Astrocyte (in vitro differentiated cells and primary cell): ENCODE measurements at regions not wholly inside any gene's neighbourhood (a gene's known extent, or its start where the extent isn't known, plus 50 kb on each side); places are given as distances from the start of the nearest gene placed in this dataset.

Source experiments
- DNase-seq: peaks from one replicate; pipeline ENCODE4 v3.0.0-alpha.2; 2010; ENCODE audit warnings: low read depth
- FAIRE-seq: peaks from 2 replicates; lab custom pipeline; 2011; peaks lifted over from hg19 to GRCh38; lab: Jason Lieb, UNC
- H2AFZ ChIP-seq: 2 replicates; pipeline ENCODE4 v1.6.0; 2012; ENCODE audit warnings: low read depth, low read length, inconsistent platforms
- H3K27ac ChIP-seq: 2 replicates; pipeline ENCODE4 v1.5.1; 2011; ENCODE audit warnings: low read depth, low read length, inconsistent platforms
- H3K27me3 ChIP-seq: 2 replicates; pipeline ENCODE4 v1.6.0; 2011; ENCODE audit warnings: low read length, inconsistent platforms; ENCODE audit not compliant: insufficient read depth
- H3K36me3 ChIP-seq: 2 replicates; pipeline ENCODE4 v1.5.1; 2011; ENCODE audit warnings: low read length, inconsistent platforms; ENCODE audit not compliant: insufficient read depth
- H3K4me1 ChIP-seq: 2 replicates; pipeline ENCODE4 v1.5.1; 2011; ENCODE audit warnings: low read length, inconsistent platforms; ENCODE audit not compliant: insufficient read depth
- H3K4me2 ChIP-seq: 2 replicates; pipeline ENCODE4 v1.6.0; 2012; ENCODE audit warnings: low read length, inconsistent platforms
- H3K4me3 ChIP-seq: 2 replicates; pipeline ENCODE4 v1.5.1; 2011; ENCODE audit warnings: low read depth, mild to moderate bottlenecking, low read length, inconsistent platforms; ENCODE audit not compliant: insufficient read depth
- H3K79me2 ChIP-seq: 2 replicates; pipeline ENCODE4 v1.6.0; 2012; ENCODE audit warnings: mild to moderate bottlenecking, low read length, inconsistent platforms; ENCODE audit not compliant: insufficient read depth
- H3K9ac ChIP-seq: 2 replicates; pipeline ENCODE4 v1.6.0; 2012; ENCODE audit warnings: mild to moderate bottlenecking, low read length, inconsistent platforms
- H3K9me3 ChIP-seq: 2 replicates; pipeline ENCODE4 v1.5.1; 2012; ENCODE audit warnings: low read depth, mild to moderate bottlenecking, low read length, inconsistent platforms; ENCODE audit not compliant: insufficient read depth
- H4K20me1 ChIP-seq: 2 replicates; pipeline ENCODE4 v1.6.0; 2012; ENCODE audit warnings: low read length, inconsistent platforms; ENCODE audit not compliant: insufficient read depth
- H3K27ac Mint-ChIP-seq: one replicate; pipeline ENCODE4 v1.8.0; 2021; ENCODE audit warnings: mild to moderate bottlenecking, mixed read lengths; ENCODE audit not compliant: unreplicated experiment
- H3K27me3 Mint-ChIP-seq: one replicate; pipeline ENCODE4 v1.8.0; 2021; ENCODE audit warnings: low read depth, mixed read lengths; ENCODE audit not compliant: unreplicated experiment
- H3K36me3 Mint-ChIP-seq: one replicate; pipeline ENCODE4 v1.8.0; 2021; ENCODE audit warnings: low read depth, mixed read lengths; ENCODE audit not compliant: unreplicated experiment
- H3K4me1 Mint-ChIP-seq: one replicate; pipeline ENCODE4 v1.8.0; 2021; ENCODE audit warnings: low read depth, mixed read lengths; ENCODE audit not compliant: unreplicated experiment
- H3K4me3 Mint-ChIP-seq: one replicate; pipeline ENCODE4 v1.8.0; 2021; ENCODE audit warnings: mild to moderate bottlenecking, moderate library complexity, mixed read lengths; ENCODE audit not compliant: unreplicated experiment
- H3K9me3 Mint-ChIP-seq: one replicate; pipeline ENCODE4 v1.8.0; 2021; ENCODE audit warnings: mild to moderate bottlenecking, mixed read lengths; ENCODE audit not compliant: unreplicated experiment
- EZH2 ChIP-seq: IDR thresholded peaks from 2 replicates; pipeline ENCODE4 v1.6.1; 2012; ENCODE audit warnings: mild to moderate bottlenecking, low read length, inconsistent platforms; ENCODE audit not compliant: insufficient read depth
- TF ChIP-seq, protein P1 (sequence below): IDR thresholded peaks from 2 replicates; pipeline ENCODE4 v1.5.1; 2011; ENCODE audit warnings: low read depth, mild to moderate bottlenecking, inconsistent platforms, low read length, moderate library complexity; ENCODE audit not compliant: insufficient read depth

DNA sequence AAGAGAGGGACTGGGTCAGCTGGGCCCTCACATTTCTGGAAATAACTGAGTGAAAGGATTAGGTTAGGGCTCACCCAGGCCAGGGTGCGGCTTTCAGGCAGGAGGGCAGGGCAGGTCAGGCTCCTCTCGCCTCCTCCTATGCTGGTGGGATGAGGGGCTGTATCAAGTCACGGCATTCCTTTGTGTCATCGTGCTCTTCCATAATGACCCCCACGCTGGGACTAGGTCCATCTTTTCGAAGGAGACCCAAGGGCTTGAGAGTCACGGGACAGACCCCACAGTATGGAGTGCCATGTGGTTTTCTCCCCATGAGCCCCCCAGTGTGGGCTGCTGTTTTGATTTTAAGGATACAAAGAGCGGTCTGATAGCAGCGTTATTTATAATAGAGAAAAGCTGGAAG lies 137.8 kb upstream of the COPS8 start:
- H3K27me3 ChIP-seq = peaks cover 2% of the 10 kb centered on the region

DNA sequence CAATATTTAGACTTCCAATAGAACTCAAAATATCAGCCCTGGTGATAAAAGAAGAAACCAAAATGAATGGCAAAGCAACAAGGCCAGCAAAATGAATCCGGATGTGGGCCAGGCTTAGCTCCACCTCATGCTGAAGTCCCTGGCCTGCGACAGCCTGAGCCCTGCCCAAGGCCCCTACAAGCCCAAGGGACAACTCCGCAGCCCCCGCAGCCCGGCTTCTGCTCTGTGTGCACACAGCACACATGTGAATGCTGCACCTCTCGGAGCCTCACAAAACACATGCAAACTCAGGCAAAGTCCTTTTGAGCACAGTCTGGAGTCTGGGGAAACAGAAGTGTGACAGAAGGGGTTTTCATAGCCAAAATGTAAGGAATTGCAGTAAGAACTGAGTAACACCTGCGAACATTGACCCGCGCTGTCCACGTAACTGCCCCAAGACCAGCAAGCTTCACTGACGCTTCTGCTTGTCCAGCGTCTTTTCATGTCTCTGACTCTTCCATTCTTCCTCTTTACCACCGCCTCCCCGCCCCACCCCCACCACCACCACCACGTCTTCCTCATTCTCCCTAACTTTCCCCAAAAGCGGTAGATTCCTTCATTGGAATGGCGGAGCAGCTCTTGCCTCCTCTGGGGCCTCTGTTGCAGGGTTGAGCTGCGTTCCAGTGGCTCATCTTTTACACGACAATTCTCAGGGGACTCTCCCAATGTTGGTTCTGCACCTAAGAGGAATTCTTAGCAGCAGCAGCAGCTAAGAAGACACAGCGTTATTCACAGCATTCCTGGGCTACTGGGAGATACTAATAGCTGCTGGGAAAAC lies 136.4 kb upstream of the COPS8 start:
- no peak for DNase-seq
- H3K4me2 ChIP-seq = no peak overlapping the region

More for the DNA sequence above, 137.8 kb upstream of the COPS8 start:
- Mint-ChIP-seq H3K27me3 (peaks cover 22% of the 10 kb centered on the region), H3K27ac (no peak overlapping the region), H3K36me3 (no peaks in the 10 kb centered on the region), H3K4me3 (no peak overlapping the region), H3K9me3 (peaks cover 3% of the 10 kb centered on the region), H3K4me1 (peaks cover 4% of the 10 kb centered on the region)
- TF ChIP-seq, protein P1, sequence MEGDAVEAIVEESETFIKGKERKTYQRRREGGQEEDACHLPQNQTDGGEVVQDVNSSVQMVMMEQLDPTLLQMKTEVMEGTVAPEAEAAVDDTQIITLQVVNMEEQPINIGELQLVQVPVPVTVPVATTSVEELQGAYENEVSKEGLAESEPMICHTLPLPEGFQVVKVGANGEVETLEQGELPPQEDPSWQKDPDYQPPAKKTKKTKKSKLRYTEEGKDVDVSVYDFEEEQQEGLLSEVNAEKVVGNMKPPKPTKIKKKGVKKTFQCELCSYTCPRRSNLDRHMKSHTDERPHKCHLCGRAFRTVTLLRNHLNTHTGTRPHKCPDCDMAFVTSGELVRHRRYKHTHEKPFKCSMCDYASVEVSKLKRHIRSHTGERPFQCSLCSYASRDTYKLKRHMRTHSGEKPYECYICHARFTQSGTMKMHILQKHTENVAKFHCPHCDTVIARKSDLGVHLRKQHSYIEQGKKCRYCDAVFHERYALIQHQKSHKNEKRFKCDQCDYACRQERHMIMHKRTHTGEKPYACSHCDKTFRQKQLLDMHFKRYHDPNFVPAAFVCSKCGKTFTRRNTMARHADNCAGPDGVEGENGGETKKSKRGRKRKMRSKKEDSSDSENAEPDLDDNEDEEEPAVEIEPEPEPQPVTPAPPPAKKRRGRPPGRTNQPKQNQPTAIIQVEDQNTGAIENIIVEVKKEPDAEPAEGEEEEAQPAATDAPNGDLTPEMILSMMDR = no peak
- no peak for TF ChIP-seq EZH2
- FAIRE-seq = no peak
- Histone ChIP-seq H3K9ac (no peak overlapping the region), H3K4me2 (no peak overlapping the region), H3K4me1 (no peaks in the 10 kb centered on the region), H3K4me3 (no peak overlapping the region), H2AFZ (no peak overlapping the region), H3K36me3 (no peaks in the 10 kb centered on the region), H4K20me1 (no peaks in the 10 kb centered on the region), H3K9me3 (no peaks in the 10 kb centered on the region), H3K79me2 (no peaks in the 10 kb centered on the region), H3K27ac (no peak overlapping the region)
- no peak for DNase-seq

More for the DNA sequence above, 136.4 kb upstream of the COPS8 start:
- H4K20me1 ChIP-seq = no peaks in the 10 kb centered on the region
- H3K27me3 ChIP-seq = peaks cover 2% of the 10 kb centered on the region
- H3K4me1 ChIP-seq = no peaks in the 10 kb centered on the region
- no peak overlapping the region for H3K27ac ChIP-seq
- no peak overlapping the region for H3K4me3 ChIP-seq
- peaks cover 2% of the 10 kb centered on the region for H3K9me3 Mint-ChIP-seq
- H3K9ac ChIP-seq = no peak overlapping the region
- no peak overlapping the region for H3K4me3 Mint-ChIP-seq
- H3K36me3 Mint-ChIP-seq = no peaks in the 10 kb centered on the region
- no peak for FAIRE-seq
- no peaks in the 10 kb centered on the region for H3K9me3 ChIP-seq
- H3K36me3 ChIP-seq = no peaks in the 10 kb centered on the region
- H2AFZ ChIP-seq = no peak overlapping the region
- H3K4me1 Mint-ChIP-seq = peaks cover 4% of the 10 kb centered on the region
- H3K27ac Mint-ChIP-seq = no peak overlapping the region
- no peaks in the 10 kb centered on the region for H3K79me2 ChIP-seq
- TF ChIP-seq, protein P1 = no peak
- no peak for TF ChIP-seq EZH2
- peaks cover 15% of the 10 kb centered on the region for H3K27me3 Mint-ChIP-seq
